ENCODE measurements at regions not wholly inside any gene's neighbourhood (a gene's known extent, or its start where the extent isn't known, plus 50 kb on each side); places are given as distances from the start of the nearest gene placed in this dataset.

- no peak for DNase-seq
Measured at GRCh38 chr1:5098981-5099385, 444.6 kb downstream of the AJAP1 start.

- no peak for DNase-seq
Measured at GRCh38 chr1:5093042-5093441, 438.6 kb downstream of the AJAP1 start.

GRCh38 chr1:5084676-5085075, 430.3 kb downstream of the AJAP1 start:
- DNase-seq = no peak

GRCh38 chr1:5067246-5067645, 412.8 kb downstream of the AJAP1 start:
- DNase-seq = no peak

- DNase-seq = no peak
Measured at GRCh38 chr1:5053744-5054143, 399.3 kb downstream of the AJAP1 start.

GRCh38 chr1:5029136-5029535, 374.7 kb downstream of the AJAP1 start:
- DNase-seq = no peak

GRCh38 chr1:5012249-5012648, 357.8 kb downstream of the AJAP1 start:
- no peak for DNase-seq

GRCh38 chr1:5010656-5011055, 356.2 kb downstream of the AJAP1 start:
- no peak for DNase-seq

GRCh38 chr1:5010236-5010635, 355.8 kb downstream of the AJAP1 start:
- no peak for DNase-seq

GRCh38 chr1:5009376-5010065, 355.1 kb downstream of the AJAP1 start:
- DNase-seq = no peak

- DNase-seq = no peak
Measured at GRCh38 chr1:5005171-5005570, 350.8 kb downstream of the AJAP1 start.

GRCh38 chr1:5002676-5003075, 348.3 kb downstream of the AJAP1 start:
- no peak for DNase-seq

- DNase-seq = peak; percentile 18
Measured at GRCh38 chr1:5001466-5001865, 347.1 kb downstream of the AJAP1 start.

GRCh38 chr1:4986306-4986705, 331.9 kb downstream of the AJAP1 start:
- peak; percentile 2 for DNase-seq

- DNase-seq = no peak
Measured at GRCh38 chr1:4984841-4985240, 330.4 kb downstream of the AJAP1 start.

GRCh38 chr1:4980211-4980610, 325.8 kb downstream of the AJAP1 start:
- DNase-seq = no peak

- DNase-seq = no peak
Measured at GRCh38 chr1:4978660-4979390, 324.4 kb downstream of the AJAP1 start.

GRCh38 chr1:4977701-4978100, 323.3 kb downstream of the AJAP1 start:
- no peak for DNase-seq

- no peak for DNase-seq
Measured at GRCh38 chr1:4976859-4977440, 322.5 kb downstream of the AJAP1 start.

- no peak for DNase-seq
Measured at GRCh38 chr1:4975856-4976255, 321.4 kb downstream of the AJAP1 start.

GRCh38 chr1:4974981-4975685, 320.7 kb downstream of the AJAP1 start:
- DNase-seq = no peak

- no peak for DNase-seq
Measured at GRCh38 chr1:4973341-4973740, 318.9 kb downstream of the AJAP1 start.

GRCh38 chr1:4972761-4973320, 318.4 kb downstream of the AJAP1 start:
- DNase-seq = no peak

Measured in hematopoietic multipotent progenitor cell treated with erythropoietin and hydrocortisone succinate and interleukin-3 and kit ligand, for 4 days (in vitro differentiated cells).